Left ventricle myocardium superior (tissue), 1 donor: ENCODE measurements at regions not wholly inside any gene's neighbourhood (a gene's known extent, or its start where the extent isn't known, plus 50 kb on each side); places are given as distances from the start of the nearest gene placed in this dataset.

Source experiments
- ATAC-seq: fragments of 200-7000 bp; cut with Tn5 transposase; one replicate; pipeline ENCODE4 v1.9.1; 2020; ENCODE audit warnings: mild to moderate bottlenecking, moderate library complexity
- DNase-seq: peaks from one replicate; pipeline ENCODE4 v3.0.0-alpha.2; 2020
- intact Hi-C: fragments of 100-400 bp; cut with micrococcal nuclease; formaldehyde crosslinking; loops from one replicate; pipeline ENCODE4 v1.11.0; 2022
- donor health status: DM: no; HTN: yes; CAD: no; lungs with severe emphysema.

DNA sequence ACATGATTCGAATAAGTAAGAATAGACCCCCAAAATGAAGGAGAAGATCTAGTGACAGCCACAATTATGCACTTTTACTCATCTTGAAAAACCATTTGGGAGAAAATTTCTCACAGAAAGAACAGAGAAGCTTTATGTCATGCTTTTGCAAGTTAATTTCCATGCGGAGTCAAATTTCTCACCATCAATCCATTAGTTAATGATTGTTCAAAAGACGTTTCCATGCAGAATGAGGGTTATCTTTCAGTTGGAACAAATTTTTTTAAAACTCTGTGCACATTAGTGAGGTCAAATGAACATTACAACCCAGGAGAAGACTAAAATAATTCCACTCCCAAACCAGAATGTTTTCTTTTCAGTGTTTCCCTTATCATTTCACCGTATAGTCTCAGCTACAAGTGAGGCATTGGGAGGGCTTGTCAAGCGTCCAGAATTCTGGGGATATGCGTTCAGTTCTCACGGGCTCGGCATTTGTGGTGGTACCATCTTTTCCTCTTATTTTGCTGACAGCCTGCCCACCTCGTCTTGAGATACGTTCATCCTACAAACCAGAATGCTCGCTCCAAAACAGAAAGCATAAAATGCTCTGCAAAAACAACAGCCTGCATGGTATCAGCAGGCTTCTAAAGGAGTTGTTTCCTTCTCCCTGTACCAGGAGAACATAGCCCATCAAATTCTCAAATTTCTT lies 130.8 kb upstream of the TBL1X start:
- ATAC-seq (no peak), DNase-seq (no peak)
- intact Hi-C loops = no loop called here

DNA sequence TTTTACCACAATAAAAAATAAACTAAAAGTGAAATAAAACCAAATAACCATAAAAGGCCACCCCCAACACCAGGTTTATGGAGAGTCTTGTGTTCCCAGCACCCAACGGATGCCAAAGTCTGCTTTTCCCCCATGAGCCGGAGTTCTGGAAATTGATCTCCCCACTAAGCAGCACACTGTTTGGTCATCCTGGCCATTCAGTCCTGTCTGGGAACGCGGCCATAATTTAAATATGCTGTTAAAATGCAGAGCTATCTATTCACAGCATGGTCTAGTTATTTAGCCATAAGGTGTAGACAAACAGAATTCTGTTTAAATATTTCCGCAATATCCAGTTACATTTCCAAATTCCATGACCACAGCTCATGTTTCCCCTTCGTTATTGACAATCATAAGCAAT lies 129.6 kb upstream of the TBL1X start:
- DNase-seq (no peak), ATAC-seq (no peak)
- intact Hi-C loops = no loop called here

DNA sequence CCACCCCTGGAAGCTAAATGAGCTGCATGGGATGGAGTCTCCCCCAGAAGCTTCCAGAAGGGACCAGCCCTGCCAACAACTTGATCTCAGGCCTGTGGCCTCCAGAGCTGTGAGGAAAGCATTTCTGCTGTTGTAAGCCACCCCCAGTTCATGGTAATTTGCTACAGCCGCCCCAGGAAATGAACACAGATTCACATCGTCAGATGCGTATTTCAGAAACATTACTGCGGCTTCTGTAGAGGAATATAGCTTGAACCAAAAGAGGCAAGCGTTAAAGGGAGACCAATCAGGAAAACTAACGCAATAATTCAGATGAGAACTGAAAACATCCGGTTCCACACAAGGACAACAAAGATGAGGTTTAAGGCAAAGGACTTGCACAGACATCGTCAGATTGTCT lies 128.4 kb upstream of the TBL1X start:
- no peak for DNase-seq
- no peak for ATAC-seq
- intact Hi-C loops = no loop called here

DNA sequence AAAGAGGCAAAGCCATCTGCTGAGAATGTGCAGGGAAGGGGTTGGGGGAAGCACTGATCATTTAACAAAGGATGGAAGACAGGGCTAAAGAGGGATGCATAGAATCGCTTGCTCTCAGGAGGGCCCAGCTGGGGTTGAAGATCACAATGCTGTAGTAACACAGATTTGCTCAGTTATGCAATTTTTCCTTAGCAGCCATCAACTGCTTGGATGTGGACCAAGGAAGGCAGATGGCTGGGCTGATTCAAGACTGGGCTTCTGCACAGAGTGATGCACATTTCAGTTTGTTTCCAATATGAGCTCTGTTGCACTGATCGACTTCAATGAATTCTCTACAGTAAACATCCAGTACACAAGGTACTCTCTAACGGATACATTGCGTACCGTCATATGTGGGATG lies 127.8 kb upstream of the TBL1X start:
- ATAC-seq = peak; percentile 28
- intact Hi-C loops = no loop called here
- DNase-seq = no peak

DNA sequence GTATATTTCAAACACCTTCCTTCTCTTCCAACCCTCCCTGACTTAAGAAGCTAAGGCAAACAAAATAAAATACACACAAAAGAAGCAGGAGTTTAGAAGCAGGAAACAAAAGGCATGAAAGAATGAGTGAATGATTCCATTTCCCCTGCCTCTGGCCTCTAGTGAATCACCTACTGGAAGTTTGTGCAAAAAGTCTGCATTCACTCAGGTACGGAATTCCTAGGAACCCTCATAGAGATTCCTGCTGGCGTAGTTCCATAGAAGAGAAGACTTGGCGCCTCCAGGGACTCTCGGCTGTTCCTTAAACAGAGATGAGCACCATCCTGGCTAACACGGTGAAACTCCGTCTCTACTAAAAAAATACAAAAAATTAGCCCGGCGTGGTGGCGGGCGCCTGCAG lies 125.9 kb upstream of the TBL1X start:
- DNase-seq (no peak), ATAC-seq (no peak)
- intact Hi-C loops = no loop called here

DNA sequence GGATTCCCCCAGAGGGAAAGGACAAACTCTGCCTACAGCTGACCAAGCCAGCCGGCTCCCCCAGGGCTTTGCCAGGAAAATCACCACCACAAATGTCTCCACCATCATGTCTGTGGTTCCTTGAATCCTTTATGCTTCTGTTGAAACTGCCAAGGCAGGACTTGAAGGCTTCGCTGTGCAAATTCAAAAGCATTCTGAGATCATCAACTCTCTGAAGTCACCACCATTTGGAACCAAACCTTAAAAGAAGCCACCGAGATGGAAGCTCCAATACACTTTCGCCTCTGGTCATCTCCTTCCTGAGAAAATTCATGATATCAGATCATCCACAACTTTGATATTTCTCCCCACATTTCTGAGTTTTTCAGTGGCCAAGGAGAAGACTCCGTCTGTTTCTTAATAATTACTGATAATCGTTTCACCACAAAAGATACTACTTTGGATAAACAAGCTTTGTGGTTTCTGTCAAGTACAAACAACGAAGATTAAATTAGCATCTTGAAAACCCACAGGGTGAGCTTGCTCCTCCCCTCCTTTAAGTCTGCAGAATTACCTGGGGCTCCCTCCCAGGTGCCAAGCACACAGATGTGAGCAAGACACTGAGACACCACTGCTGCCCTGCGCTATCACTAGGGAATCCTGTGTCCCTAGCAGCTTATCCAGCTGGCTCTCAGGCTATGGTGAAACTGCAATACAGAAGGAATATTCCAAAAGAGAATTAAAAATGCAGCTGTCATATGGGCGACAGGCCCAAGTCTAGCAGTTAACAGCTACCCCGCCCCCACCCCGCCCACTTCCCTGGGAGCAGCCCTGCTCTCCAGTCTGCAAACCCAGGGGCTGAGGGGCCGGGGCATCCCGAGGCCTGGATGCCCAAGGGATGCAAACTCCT lies 125.0 kb upstream of the TBL1X start:
- intact Hi-C loops = loop anchor here (5.0 kb wide), 1 partner anchor 122 kb away; no protein-coding TSS in a partner anchor
- ATAC-seq (peak; percentile 77), DNase-seq (peak; percentile 60)

DNA sequence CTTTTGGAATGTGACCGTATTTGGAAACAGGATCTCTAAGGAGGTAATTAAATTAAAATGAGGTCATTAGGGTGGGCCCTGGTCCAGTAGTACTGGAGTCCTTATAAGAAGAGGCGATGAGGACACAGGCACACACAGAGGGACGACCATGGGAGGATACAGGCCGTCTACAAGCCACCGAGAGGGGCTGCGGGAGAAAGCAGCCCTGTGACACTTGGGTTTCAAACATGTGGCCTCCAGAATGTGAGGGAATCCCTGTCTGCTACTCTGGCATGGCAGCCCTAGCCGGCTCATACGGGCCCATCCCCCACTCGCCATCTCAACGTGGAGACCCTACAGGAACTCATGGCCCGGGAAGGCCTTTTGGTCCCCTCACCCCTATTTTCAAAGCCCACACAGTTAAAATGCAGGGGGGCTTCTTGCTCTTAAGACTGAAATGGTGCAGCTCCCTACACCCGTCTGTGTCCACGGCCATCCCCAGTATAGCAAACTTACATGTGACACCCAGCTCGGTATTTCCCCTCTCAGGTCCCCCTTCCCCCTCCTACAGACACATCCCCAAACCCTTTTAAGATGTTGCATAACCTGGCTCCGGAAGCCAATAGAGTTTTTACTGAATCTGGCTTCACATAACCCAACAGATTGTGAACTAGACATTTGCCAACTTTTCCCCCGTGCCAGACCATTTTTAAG lies 124.1 kb upstream of the TBL1X start:
- DNase-seq (peak; percentile 37), ATAC-seq (peak; percentile 72)
- intact Hi-C loops = loop anchor here (5.0 kb wide), 1 partner anchor 122 kb away; no protein-coding TSS in a partner anchor

DNA sequence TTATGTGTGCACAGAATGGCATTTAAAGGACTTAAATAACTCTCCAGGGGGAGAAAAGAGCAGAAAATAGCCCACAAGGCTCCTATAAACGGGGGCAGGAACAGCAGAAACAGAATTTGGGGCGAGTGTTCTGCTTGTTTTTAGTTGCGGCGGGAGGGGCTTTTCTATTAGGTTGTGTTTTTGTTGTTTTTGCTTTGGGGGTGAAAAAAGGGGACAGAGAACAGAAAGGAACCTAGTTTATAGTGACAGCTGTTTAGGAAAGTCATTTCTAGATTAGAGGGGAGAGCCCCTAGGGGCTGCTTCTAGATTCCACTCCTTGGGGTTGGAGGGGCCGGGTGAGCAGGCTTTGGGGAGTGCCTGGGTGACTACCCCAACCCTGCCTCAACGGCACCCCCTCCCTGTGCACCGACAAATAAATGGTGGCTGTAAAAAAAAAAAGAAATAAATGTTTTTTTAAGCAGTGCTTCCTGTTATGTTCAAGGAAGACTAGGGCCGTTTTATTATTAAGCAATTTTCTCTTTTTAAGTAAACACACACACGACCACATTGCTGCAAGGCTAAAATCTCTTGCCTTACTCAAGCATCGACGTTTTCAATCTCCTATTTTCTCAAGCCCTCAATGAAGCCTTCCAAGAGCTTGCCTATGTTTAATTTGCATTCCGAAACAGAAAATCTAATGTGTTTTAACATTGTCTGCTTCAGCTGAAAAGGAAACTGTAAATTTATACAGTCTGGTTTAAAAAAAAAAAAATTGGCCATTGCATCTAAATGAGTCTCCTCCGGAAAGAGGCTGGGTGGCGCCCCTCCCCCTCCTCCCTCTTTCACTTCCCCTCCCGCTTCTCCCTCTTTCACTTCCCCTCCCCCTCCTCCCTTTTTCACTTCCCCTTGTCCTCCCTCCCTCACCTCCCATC lies 123.3 kb upstream of the TBL1X start:
- intact Hi-C loops = loop anchor here (5.0 kb wide), 1 partner anchor 121 kb away; no protein-coding TSS in a partner anchor
- ATAC-seq (peak; percentile 30), DNase-seq (peak; percentile 73)

DNA sequence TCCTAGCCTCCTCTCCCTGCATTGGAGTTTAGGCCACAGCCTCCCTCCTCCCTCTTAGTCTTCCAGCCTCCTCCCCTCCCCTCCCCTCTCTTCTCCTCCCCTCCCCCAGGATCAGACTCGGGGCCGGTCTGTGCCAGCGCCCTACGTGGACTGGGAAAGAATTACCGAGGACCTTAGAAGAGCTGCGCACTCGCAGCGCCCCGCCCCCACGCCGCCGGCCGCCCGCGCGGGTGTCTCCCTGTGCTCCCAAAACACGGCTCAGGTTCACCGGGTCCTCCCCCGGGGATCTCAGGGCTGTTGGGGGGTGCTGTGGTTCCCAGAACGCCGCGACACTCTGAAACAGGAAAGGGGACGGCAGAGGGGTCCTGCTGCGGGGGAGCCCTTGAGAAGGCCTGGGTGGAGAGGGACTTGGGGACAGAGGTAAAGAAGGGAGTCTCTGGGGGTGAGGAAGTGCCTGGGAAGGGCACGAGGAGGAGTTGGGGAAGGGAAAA lies 122.3 kb upstream of the TBL1X start:
- ATAC-seq (peak; percentile 86), DNase-seq (peak; percentile 84)
- intact Hi-C loops = loop anchor here (5.0 kb wide), 1 partner anchor 120 kb away; no protein-coding TSS in a partner anchor

DNA sequence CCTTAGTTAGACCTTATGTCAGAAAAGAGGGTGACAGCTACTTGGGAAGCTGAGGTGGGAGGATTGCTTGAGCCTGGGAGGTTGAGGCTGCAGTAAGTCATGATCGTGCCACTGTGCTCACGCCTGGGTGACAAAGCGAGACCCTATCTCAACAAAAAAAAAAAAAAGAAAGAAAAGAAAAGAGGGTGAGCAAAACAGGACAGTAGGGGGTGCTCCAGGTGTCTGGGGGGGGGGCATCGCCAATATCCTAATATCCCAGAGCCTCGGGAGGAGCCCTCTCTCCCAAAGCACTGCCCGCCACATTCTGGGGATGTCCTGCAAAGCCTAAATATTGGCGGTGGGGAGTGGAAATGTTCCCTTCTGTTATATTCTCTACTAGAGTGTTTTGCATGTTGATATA lies 120.9 kb upstream of the TBL1X start:
- DNase-seq = no peak
- intact Hi-C loops = loop anchor here (5.0 kb wide), 1 partner anchor 118 kb away; no protein-coding TSS in a partner anchor
- ATAC-seq = no peak

DNA sequence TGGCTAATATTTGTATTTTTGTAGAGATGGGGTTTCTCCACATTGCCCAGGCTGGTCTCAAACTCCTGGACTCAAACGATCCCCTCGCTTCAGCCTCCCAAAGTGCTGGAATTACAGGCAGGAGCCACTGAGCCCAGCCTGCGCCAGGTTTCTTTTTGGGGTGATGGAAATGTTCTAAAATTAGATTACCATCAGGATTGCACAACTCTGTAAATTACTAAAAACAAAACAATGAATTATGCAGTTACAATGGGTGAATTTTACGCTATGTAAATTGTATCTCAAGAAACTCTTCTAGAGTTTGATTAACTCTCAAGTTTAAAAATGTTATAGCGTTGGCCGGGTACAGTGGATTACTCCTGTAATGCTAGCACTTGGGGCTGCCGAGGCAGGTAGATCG lies 118.9 kb upstream of the TBL1X start:
- no peak for ATAC-seq
- intact Hi-C loops = no loop called here
- DNase-seq = no peak

DNA sequence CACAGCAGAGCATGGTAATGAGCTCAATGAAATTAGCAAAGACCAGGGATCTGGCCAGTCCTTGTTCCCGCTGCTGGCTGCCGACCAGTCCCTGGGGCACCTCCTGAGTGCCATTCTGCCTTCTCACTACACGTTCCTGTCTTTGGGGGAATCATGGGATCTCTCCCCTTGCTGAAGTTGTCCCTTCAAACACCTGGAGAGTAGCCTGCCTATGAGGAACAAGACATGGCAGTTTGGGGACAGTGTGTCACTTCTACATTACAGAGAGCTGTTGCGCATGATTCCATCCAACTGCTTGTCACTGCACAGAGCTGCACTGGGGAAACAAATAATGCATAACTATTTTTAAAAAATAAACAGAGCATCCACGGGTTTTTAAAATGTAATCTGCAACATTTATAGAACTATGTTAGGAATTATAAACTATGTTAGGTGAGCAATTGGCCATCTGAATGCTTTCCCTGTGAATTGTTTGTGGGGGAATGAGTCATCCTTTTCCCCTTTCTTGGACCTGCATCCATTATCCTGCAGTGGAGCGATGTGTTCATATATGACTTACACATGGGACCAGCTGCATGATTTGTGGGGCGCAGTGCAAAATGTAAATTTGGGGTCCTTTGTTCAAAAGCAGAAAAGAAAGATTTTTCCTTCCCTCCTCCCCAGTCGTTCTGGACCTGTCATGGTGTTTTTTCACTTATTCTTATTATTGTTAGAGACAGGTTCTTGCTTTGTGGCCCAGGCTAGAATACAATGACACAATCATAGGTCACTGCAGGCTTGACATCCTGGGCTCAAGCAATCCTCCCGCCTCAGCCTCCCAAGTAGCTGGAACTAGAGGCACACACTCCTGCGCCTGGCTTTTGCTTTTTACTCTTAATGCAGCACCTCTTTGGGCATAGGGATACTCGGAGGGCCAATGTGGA lies 115.0 kb upstream of the TBL1X start:
- DNase-seq = no peak
- no peak for ATAC-seq
- intact Hi-C loops = no loop called here

DNA sequence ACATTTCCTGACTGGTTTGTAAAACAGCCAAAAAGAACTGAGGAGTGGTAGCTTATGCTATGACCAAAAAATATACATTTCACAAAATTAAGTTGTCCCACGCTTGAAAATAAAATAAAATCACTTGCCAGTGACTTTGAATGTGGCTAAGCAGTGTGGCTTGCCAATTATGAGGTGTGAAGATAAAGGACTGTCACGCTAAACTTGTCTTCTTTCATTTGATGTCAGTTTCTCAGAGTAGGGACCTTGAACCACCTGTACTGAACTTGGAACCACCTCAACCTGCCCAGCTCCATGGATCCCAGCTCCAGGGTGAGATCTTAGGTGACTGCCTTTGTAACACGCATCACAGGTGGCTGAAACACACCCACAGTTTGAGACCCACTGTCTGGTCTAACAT lies 113.7 kb upstream of the TBL1X start:
- intact Hi-C loops = no loop called here
- no peak for DNase-seq
- ATAC-seq = no peak

DNA sequence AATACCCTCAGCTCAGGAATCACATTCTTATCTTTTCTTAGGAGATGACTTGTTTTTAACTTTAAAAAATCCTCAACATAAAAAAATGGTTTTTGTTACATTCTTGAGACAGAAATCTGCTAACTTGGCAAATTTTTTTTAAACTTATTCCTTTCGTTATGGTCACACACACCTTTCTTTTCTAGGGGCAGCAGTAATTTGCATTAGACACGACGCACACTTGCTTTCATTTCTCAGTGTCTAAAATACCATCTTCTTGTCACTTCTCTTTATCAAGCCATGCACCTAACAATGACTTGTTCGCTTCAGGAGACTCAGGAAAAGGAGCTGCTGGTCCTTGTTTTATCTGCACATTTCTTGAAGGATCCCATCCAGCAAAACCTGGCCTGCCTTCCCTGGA lies 112.6 kb upstream of the TBL1X start:
- DNase-seq = no peak
- intact Hi-C loops = no loop called here
- no peak for ATAC-seq

DNA sequence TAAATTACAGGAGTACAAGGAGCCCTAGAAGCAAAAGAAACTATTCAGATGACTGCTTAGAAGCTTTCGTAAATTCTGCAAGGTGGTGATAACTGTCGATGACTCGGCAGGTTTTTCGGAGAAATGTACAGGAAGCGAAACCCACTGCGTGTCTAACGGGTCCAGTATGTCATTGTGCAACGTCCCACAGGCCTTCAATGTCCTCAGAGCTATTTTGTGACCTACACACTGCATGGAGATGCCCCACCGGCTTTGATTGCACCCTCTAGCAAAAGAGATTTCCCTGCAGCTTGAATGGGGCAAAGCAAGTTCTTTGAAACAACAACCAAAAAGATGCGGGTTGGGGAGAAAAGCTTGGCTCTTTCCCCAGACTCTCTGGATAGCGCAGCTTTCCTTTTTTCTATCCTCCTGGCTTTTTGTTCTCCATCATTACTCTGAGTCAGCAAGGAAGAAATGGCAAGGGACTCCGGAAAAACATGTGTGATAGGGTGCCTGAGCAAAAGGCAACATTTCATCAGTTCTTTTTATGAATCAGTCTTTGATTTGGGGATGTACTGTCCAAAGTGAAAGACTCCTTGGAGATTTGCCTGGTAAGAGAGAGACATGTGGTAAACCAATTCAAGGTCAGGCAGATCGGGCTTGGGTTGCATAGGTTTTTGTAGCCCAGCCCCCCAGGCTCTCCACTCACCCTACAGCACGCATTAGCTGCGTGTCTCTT lies 112.0 kb upstream of the TBL1X start:
- DNase-seq (no peak), ATAC-seq (peak; percentile 54)
- intact Hi-C loops = no loop called here

DNA sequence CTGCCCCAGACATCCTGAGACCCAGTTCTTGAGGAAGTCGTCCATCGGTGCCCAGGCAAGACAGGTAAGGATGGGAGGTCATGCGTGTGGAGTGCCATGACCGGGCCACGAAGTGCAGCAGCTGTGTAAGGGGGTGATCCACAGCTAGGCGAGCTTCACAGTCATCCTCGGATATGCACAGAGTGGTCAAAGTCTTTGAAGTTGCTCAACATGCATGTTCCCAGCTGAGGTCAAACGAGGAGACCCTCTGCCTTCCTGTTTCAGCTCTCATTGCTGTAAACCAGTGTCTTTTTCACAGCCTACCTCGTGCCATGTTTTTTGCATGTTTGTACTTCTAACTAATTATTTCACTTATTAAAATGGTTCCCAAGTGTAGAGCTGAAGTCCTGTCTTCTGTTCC lies 109.9 kb upstream of the TBL1X start:
- DNase-seq = no peak
- intact Hi-C loops = no loop called here
- no peak for ATAC-seq

DNA sequence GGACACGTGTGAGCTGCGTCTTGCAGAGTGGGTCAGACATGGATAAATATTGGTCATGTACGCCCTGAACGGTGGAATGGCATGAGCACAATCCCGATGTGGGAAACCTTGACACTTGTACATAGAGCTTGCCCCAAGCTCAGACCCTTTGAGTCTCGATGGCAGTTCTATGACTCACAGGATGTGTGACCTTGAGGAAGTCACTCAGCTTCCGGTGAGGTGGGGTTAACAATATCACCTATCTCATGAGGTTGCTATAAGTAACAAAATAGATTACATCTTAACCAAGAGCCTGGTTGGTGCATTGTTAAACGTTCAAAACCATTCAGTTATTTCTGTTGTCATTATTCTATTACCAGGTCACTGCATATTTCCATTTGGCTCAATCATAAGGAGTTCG lies 109.1 kb upstream of the TBL1X start:
- ATAC-seq = no peak
- DNase-seq = no peak
- intact Hi-C loops = no loop called here
